ENCODE measurements at regions not wholly inside any gene's neighbourhood (a gene's known extent, or its start where the extent isn't known, plus 50 kb on each side); places are given as distances from the start of the nearest gene placed in this dataset.

GRCh38 chr13:47420020-47420419, 523.2 kb upstream of the HTR2A start:
- Mint-ChIP-seq H3K27ac (no peak overlapping the region), H3K9me3 (no peaks in the 10 kb centered on the region), H3K27me3 (ENCODE audit: low read depth) (no peaks in the 10 kb centered on the region), H3K4me1 (no peaks in the 10 kb centered on the region), H3K36me3 (ENCODE audit: insufficient read depth in 1 of 3, low read depth in 3 of 3) (no peaks in the 10 kb centered on the region), H3K4me3 (no peak overlapping the region)
- Histone ChIP-seq H4K5ac (ENCODE audit: insufficient read length, low read depth, low read length) (no peak overlapping the region), H3K23ac (ENCODE audit: insufficient read length, low read depth, low read length) (no peak overlapping the region), H3K79me2 (ENCODE audit: insufficient read depth, low read length) (no peaks in the 10 kb centered on the region), H4K91ac (ENCODE audit: insufficient read length, low read depth, low read length) (no peak overlapping the region), H2BK120ac (ENCODE audit: low read depth, low read length, poor library complexity, severe bottlenecking) (no peak overlapping the region), H4K8ac (replicated peaks; ENCODE audit: insufficient read length, low read depth, low read length) (no peak overlapping the region), H2BK5ac (ENCODE audit: insufficient read length, low read length) (no peak overlapping the region), H2BK12ac (ENCODE audit: insufficient read length, low read depth, low read length) (no peak overlapping the region), H3K23me2 (ENCODE audit: insufficient read length, low read depth, low read length, poor library complexity, severe bottlenecking) (no peaks in the 10 kb centered on the region), H2AFZ (ENCODE audit: low read length) (no peak overlapping the region), H3K27ac (ENCODE audit: insufficient read length, low read depth, low read length) (no peak overlapping the region), H3K14ac (ENCODE audit: insufficient read depth, low read length) (no peak overlapping the region), H3K27me3 (ENCODE audit: insufficient read depth, low read length) (no peaks in the 10 kb centered on the region), H3K4ac (ENCODE audit: low read depth, low read length) (no peak overlapping the region), H3K79me1 (ENCODE audit: insufficient read depth, low read depth, low read length, poor library complexity, severe bottlenecking) (no peaks in the 10 kb centered on the region), H3K56ac (ENCODE audit: insufficient read length, low read depth, low read length) (no peak overlapping the region), H3K9ac (ENCODE audit: extremely low read depth, insufficient read length, low read length) (no peak overlapping the region), H3K18ac (ENCODE audit: insufficient read length, low read depth, low read length) (no peak overlapping the region), H3K4me1 (ENCODE audit: insufficient read depth, low read length) (no peaks in the 10 kb centered on the region), H3K9me3 (ENCODE audit: control insufficient read depth, low read depth, low read length) (no peaks in the 10 kb centered on the region), H2BK20ac (ENCODE audit: low read depth, low read length, poor library complexity, severe bottlenecking) (no peak overlapping the region), H4K20me1 (ENCODE audit: control insufficient read depth, insufficient read depth, insufficient read length) (no peaks in the 10 kb centered on the region), H2BK15ac (ENCODE audit: low read depth, low read length) (no peak overlapping the region), H2AK5ac (ENCODE audit: insufficient read length, low read length) (no peak overlapping the region), H3K4me2 (ENCODE audit: insufficient read depth, insufficient read length, low read length) (no peak overlapping the region), H3T11ph (ENCODE audit: low read length) (no peak overlapping the region)
- no CpG with 5 or more reads among the region's 1 CpG for WGBS (ENCODE audit: extremely low coverage, insufficient read length, low lambda C conversion rate)
- DNase-seq, result no peak
- TF ChIP-seq CTCF (conservative IDR thresholded peaks at IDR 0.05), result no peak

All from H9 (cell line).